Activated CD4-positive, alpha-beta T cell treated with anti-CD3 and anti-CD28 coated beads, Interleukin-10, Interleukin-2, amounts not matched to agents 100 ng/mL and 50 ng/mL, durations not matched to agents 16 hours and 8 hours (primary cell): ENCODE measurements at regions not wholly inside any gene's neighbourhood (a gene's known extent, or its start where the extent isn't known, plus 50 kb on each side); places are given as distances from the start of the nearest gene placed in this dataset.
A peak's percentile ranks its signal among the peaks of the same experiment; 100 is the strongest.
"Not testable (repeated sequence)": the region's sequence is repeated elsewhere in the genome, so short reads cannot be mapped to it uniquely, and the experiment has no call there.

Experiments
- DNase-seq: peaks from one replicate; pipeline ENCODE4 v3.0.0-alpha.2; 2020

GRCh38 chr6:14781772-14782525 is 463.9 kb upstream of the JARID2 start:
- DNase-seq: no peak

GRCh38 chr6:14782921-14783464 is 462.9 kb upstream of the JARID2 start:
- DNase-seq: not testable (repeated sequence)

GRCh38 chr6:14783594-14783993 is 462.3 kb upstream of the JARID2 start:
- DNase-seq: no peak

DNA sequence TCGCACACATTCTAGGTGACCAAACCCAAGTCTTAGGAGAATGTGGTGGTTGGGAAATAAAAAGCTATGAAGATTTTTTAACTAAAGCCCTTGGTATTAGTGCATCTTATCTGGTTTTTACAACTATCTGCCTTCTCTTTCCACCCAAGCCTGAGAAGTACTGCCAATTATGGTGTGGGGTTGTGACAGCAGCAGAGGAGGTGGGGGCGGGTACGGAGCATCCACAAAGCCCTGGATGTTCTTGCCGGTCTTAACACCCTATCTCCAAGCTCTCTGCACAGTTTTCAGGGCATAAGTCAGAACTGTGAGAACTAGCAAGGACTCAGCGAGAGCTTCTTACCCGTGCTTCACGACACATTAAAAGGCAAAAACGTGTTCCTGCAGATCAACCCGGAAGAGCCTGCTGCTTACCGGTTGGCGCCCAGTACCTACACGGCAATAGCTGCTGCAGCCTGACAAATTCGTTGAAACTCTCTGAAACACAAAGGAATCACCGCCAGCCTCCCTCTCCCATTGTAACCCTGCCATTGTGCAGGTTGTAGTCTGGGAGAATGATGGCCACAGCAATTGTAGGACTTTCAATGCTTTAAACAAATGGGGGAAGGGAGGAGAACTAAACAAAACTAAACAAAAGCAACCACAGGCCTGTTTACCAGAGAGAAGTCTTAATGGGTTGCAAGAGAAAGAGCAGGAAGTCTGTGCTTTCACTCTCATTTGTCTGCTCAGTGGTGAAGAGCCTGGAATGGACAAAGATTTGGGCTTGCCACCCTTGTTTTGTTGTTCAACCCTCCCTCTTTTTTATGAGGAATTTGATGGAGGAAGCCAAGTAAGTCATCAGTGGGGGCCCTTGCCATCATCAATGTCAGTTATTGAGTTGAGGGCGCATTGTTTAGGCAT is 461.0 kb upstream of the JARID2 start:
- peak; percentile 41 for DNase-seq

DNA sequence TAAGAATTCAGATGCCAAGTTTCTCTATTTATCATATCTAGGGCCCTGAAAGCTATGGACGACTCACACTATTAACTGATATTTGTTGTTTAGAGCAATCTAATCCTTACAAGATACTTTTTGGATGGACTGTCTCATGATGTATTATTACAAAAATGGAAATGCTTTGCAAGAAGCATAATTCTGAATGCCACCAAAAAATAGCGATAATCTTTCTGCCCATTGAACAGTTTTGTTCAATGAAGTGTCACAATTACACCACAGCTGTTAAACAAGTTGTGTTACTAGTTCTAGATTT is 460.4 kb upstream of the JARID2 start:
- DNase-seq: no peak

DNA sequence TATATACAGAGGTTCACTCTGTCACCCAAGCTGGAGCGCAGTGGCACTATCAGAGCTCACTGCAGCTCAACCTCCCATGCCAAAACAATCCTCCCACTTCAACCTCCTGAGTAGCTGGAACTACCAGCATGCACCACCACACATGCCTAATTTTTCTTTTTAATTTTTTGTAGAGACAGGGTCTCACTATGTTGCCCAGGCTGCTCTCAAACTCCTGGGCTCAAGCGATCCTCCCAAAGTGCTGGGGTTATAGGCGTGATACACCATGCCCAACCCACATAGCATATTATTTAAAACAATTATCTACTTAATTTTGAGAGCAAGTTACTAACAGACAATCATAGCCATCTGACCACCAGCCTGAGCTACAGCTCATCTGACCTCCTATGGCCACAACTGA is 459.9 kb upstream of the JARID2 start:
- DNase-seq: no peak

DNA sequence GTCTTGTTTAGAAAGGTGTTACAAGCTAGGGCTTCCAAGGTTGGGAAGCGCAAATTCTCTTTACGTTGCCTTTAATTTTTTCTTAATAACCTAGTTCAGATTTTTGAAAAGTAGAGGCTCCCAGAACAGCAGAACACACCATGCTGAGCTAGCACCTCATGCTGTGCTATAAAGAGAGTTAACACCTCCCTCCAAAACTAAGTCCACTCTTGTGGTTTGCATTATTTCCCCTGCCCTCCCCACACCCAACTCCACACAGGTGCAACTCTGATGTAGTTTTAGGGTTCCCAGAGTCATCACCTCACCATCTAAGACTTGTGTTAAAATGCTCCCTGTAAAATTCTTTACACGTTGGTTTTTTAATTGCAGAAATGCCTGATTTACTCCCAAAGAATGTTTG is 459.4 kb upstream of the JARID2 start:
- DNase-seq: no peak

- peak; percentile 76 for DNase-seq
Measured at GRCh38 chr6:14787250-14787649, 458.6 kb upstream of the JARID2 start.

- DNase-seq: no peak
Measured at GRCh38 chr6:14787677-14788076, 458.2 kb upstream of the JARID2 start.

DNA sequence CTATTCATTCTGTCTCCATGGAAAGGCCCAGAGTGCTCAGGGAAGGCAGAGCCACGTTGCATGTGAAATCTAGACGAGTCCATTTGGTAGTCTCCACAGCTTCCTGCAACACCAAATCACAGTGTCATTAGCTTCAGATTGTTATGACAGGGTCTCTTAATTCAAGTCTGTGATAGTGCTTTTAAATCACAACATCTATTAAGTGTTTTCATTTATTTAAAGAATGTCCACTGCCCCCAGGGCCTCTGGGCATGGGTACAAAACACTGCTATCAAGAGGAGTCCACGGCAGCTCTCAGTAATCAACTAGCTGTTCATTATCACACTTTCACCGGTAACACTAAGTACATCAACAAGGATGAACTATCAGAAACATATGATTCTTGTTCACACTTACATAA is 455.9 kb upstream of the JARID2 start:
- no peak for DNase-seq

GRCh38 chr6:14790976-14791375 is 454.9 kb upstream of the JARID2 start:
- DNase-seq: no peak

DNA sequence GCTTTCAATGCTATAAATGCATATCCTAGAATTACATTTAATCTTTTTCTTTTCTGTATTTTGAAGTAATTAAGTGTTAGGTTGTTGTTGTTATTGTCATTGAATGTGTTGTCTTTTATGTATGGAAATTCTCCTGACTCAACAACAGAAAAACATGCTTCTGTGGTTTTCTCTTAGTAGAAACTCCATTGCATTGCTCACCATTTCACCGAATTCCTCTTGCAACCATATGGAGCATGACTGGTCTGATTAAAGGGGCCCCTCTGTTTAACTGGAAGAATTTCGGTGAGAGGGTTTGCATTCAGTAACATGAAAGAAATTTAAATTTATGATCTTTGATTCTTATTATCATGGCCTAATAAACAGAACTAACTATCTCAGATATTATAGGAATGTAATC is 454.3 kb upstream of the JARID2 start:
- DNase-seq: no peak

GRCh38 chr6:14792118-14792955 is 453.5 kb upstream of the JARID2 start:
- no peak for DNase-seq

DNA sequence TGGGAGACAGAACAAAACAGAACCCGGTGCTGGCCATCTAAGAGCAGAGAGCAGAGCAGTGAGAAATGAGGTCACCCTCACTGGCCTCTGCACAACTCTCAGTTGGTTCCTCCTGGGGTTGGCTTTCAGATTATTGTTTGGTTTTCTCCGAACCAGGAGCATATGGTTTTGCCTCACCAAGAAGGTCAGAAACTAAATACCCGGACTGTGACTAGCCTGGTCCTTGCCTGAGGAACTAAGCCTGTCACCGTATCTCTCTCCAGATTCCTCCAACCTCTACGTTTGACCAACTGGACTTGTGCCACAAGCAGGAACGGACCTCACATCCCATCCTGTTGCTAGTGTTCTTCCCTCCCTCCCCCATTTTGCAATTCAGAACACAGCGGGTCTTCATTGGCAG is 450.4 kb upstream of the JARID2 start:
- DNase-seq: no peak

DNA sequence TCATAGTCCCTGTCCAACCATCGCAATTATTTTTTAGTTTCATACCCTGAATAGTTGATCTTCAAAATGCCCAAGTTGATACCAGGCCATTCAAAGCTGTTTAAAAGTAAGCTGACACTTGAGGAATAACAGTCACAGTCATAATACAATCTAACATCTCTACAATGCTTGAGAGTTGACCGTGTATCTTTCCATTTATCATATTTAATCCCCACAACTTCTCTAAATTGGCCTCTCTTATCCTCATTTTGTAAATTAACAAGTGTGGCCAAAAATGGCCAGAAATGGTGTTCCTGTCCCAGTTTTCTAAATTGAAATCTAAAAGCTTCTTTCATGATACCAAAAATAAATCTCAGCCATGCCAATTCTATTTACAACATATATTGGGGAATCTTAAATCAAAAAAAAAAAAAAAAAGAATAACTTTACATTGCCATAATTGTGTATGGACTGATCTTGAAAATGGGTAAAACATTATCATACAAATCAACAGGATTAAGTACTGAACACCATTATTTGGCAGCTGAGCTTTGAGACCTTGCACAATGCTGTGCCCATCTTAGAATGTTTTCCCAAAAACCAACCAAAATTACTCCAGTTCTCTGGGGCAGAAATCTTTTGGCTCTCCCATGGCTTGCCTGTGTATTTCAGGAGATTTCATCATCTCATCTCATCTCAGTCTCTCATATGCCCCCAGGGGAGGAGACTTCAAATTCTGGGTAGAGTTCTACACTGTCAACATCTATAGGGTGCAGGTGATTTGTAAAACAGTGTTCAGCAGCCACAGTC is 448.7 kb upstream of the JARID2 start:
- no peak for DNase-seq

DNA sequence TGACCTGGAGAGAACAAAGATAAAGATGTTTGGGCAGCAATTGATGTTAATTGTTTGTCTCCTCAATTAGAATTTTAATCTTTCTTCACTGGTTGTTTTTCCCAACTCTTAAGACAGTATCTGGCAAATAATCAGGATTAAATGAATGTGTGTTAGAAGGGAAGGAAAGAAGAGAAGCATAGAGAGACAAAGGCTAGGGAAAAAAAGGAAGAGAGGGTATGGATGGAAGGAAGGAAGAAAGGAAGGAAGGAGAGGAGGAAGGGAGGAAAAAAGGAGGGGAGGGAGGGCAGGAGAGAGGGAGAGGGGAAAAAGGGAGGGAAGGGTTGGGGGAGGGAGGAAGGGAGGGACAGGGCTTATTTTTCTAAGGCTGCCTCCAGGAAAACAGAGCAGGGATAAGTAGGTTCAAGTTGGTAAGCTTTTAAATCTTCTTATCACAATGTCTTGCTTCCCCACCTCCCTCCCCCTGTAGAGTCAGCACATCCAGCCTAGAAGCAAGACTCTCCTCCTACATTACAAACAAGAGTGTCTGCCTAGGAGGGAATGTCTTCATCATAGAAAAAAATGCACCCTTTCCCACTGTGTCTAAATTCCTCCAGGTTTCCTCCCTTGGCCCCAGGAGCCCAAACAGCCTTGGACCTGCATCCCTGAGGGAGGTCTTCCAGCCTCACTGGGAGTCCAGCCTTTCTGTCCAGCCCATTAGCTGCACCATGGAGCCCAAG is 447.8 kb upstream of the JARID2 start:
- DNase-seq: no peak

GRCh38 chr6:14798594-14798982 is 447.3 kb upstream of the JARID2 start:
- no peak for DNase-seq

DNA sequence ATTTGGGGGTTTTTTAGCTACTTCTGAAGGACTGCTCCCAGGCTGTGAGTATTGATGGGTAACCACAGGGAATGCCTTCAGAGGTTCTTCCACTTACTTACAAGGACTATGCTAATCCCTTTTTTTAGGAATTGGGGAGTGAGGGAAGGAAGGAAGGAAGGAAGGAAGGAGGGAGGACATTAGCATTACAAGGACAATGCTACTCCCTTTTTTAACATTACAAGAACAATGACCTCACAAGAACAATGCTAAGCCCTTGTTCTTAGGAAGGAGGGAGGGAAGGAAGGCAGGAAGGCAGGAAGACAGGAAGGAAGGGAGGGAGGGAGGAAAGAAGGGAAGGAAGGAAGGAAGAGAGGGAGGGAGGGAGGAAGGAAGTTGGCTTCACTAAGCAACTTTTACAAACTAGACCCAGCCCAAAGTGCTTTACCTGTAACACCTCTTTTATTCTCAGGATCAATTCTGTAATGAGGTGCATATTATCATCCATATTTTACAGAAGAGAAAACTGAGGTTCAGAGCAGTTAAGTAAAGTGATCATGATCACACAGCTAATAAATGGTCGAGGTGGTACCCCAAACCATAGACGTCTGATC is 446.8 kb upstream of the JARID2 start:
- no peak for DNase-seq

- peak; percentile 73 for DNase-seq
Measured at GRCh38 chr6:14799928-14800327, 445.9 kb upstream of the JARID2 start.

DNA sequence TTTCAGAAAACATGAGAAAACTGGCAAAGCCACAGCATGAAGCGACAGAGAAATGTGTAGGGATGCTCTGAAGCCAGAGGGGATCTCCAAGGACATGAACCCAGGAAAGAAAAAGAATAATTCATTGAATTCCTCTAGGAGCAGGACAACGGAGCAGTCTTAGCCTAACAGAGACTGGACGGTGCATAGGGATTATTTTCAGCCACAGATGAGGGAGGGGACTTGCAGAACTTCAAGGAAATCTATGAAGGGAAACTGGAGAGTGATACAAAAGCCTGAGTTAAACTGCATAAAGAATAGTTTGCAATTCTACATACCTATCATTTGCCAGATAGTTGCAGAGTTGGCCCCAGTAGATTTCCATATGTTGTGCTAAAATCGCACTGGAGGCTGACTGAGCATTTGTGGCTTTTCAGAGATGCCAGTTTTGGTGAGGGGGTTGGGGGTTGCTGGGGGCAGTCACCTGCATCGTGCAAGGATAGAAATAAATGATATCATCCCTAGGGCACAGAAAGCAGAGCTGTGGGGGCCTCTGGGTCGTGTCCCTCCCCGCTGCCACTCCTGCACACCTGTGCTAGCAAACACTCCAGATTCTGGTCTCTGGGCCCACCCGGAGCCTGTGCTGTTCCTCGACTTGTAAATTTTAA is 443.2 kb upstream of the JARID2 start:
- DNase-seq: no peak
